Vagina (tissue), 2 donors: ENCODE measurements at regions not wholly inside any gene's neighbourhood (a gene's known extent, or its start where the extent isn't known, plus 50 kb on each side); places are given as distances from the start of the nearest gene placed in this dataset.

Source experiments
- CTCF ChIP-seq, 3 experiments: fragments of 450-650 bp in 2 of 3; fragments of 200-600 bp in 1 of 3; sonication (generic) in 1 of 3; IDR thresholded peaks; one replicate each; pipeline ENCODE4 v1.5.1; 2017 to 2019; ENCODE audit warnings: antibody characterized with exemption in 3 of 3, mild to moderate bottlenecking in 2 of 3, moderate library complexity in 2 of 3
- POLR2A ChIP-seq, 2 donors: fragments of 450-650 bp; IDR thresholded peaks; one replicate each; pipeline ENCODE4 v1.6.1; 2017; ENCODE audit warnings: antibody characterized with exemption in 2 of 2, mild to moderate bottlenecking in 2 of 2, moderate library complexity in 2 of 2

- TF ChIP-seq CTCF (IDR thresholded peaks at IDR 0.05) = no peak
- no peak for TF ChIP-seq POLR2A (IDR thresholded peaks at IDR 0.05)
These were observed 197.7 kb downstream of the SLITRK6 start for GRCh38 chr13:85601526-85601925.
